ENCODE measurements at regions not wholly inside any gene's neighbourhood (a gene's known extent, or its start where the extent isn't known, plus 50 kb on each side); places are given as distances from the start of the nearest gene placed in this dataset.

GRCh38 chr18:45548614-45549013 is 66.7 kb upstream of the SLC14A2 start:
- Histone ChIP-seq H3K9me2 (no peaks in the 10 kb centered on the region), H3K27ac (ENCODE audit: low read depth in 2 of 2, low read length in 1 of 2) (no peak overlapping the region), H3K79me2 (ENCODE audit: insufficient read depth) (no peaks in the 10 kb centered on the region), H3K36me3 (replicated peaks in 1 of 2; ENCODE audit: control insufficient read depth in 1 of 2, insufficient read depth in 2 of 2, low read length in 1 of 2) (no peaks in the 10 kb centered on the region), H2AFZ (ENCODE audit: low read depth) (no peak overlapping the region), H3K9ac (no peak overlapping the region), H3K4me3 (ENCODE audit: low read depth in 2 of 2, low read length in 1 of 2) (no peak overlapping the region), H4K20me1 (ENCODE audit: insufficient read depth) (no peaks in the 10 kb centered on the region), H3K4me1 (ENCODE audit: control insufficient read depth in 1 of 2, insufficient read depth in 2 of 2, low read depth in 1 of 2, low read length in 1 of 2) (no peaks in the 10 kb centered on the region), H3K4me2 (no peak overlapping the region), H3K27me3 (ENCODE audit: insufficient read depth) (no peaks in the 10 kb centered on the region; the same call in 1 of the 2 replicates), H3K9me3 (no peaks in the 10 kb centered on the region), H3F3A (replicated peaks; ENCODE audit: insufficient read depth) (no peaks in the 10 kb centered on the region)
- no peak for TF ChIP-seq REST (IDR thresholded peaks at IDR 0.05; ENCODE audit: low read depth, low read length)
- TF ChIP-seq FOXM1 (IDR thresholded peaks at IDR 0.05; ENCODE audit: low read depth), result no peak
- TF ChIP-seq MEF2A (IDR thresholded peaks at IDR 0.05; ENCODE audit: borderline replicate concordance, low read depth), result no peak
- TF ChIP-seq USF1 (IDR thresholded peaks at IDR 0.05; ENCODE audit: borderline replicate concordance, low read depth), result no peak
- POLR2A ChIA-PET, result no interaction called here
- 100% methylated on average over 1 of the region's 1 CpG for WGBS (ENCODE audit: low lambda C conversion rate)
- CTCF ChIA-PET, result no interaction called here
- DNase-seq, result no peak

GRCh38 chr18:45549290-45549689 is 66.0 kb upstream of the SLC14A2 start:
- H3K9me2 ChIP-seq, result no peaks in the 10 kb centered on the region
- H3K4me2 ChIP-seq, result no peak overlapping the region
- no peaks in the 10 kb centered on the region for H3K79me2 ChIP-seq (ENCODE audit: insufficient read depth)
- TF ChIP-seq RCOR1 (IDR thresholded peaks at IDR 0.05; ENCODE audit: low read length) (no peak), TCF12 (IDR thresholded peaks at IDR 0.05) (no peak), NFIC (IDR thresholded peaks at IDR 0.05; ENCODE audit: borderline replicate concordance) (no peak), FOSL2 (IDR thresholded peaks at IDR 0.05; ENCODE audit: borderline replicate concordance, low read depth) (no peak), RFX5 (IDR thresholded peaks at IDR 0.05; ENCODE audit: low read length) (no peak), CTCF (IDR thresholded peaks at IDR 0.05) (no peak), POLR2AphosphoS5 (IDR thresholded peaks at IDR 0.05; ENCODE audit: low read depth, low read length) (no peak), EP300 (IDR thresholded peaks at IDR 0.05; ENCODE audit: borderline replicate concordance in 1 of 2, low read depth in 1 of 2, low read length in 1 of 2) (no peak)
- H3K27me3 ChIP-seq (ENCODE audit: insufficient read depth), result no peaks in the 10 kb centered on the region; the same call in 1 of the 2 replicates
- WGBS (ENCODE audit: low lambda C conversion rate), result 60% methylated on average over 7 of the region's 7 CpGs
- H2AFZ ChIP-seq (ENCODE audit: low read depth), result no peak overlapping the region
- no peak overlapping the region for H3K4me3 ChIP-seq (ENCODE audit: low read depth in 2 of 2, low read length in 1 of 2)
- POLR2A ChIA-PET, result no interaction called here
- no peaks in the 10 kb centered on the region for H3K36me3 ChIP-seq (replicated peaks in 1 of 2; ENCODE audit: control insufficient read depth in 1 of 2, insufficient read depth in 2 of 2, low read length in 1 of 2)
- CTCF ChIA-PET, result no interaction called here
- H3F3A ChIP-seq (replicated peaks; ENCODE audit: insufficient read depth), result no peaks in the 10 kb centered on the region
- H4K20me1 ChIP-seq (ENCODE audit: insufficient read depth), result no peaks in the 10 kb centered on the region
- H3K9me3 ChIP-seq, result no peaks in the 10 kb centered on the region
- no peak overlapping the region for H3K27ac ChIP-seq (ENCODE audit: low read depth in 2 of 2, low read length in 1 of 2)
- no peak overlapping the region for H3K9ac ChIP-seq
- no peak for DNase-seq
- peaks cover 0 to under 1% of the 10 kb centered on the region in 2 experiments; a peak in 1 of 4 replicates for H3K4me1 ChIP-seq (ENCODE audit: control insufficient read depth in 1 of 2, insufficient read depth in 2 of 2, low read depth in 1 of 2, low read length in 1 of 2)

All from SK-N-SH (cell line).